BE2C (cell line): ENCODE measurements at regions not wholly inside any gene's neighbourhood (a gene's known extent, or its start where the extent isn't known, plus 50 kb on each side); places are given as distances from the start of the nearest gene placed in this dataset.
"Not testable (repeated sequence)": the region's sequence is repeated elsewhere in the genome, so short reads cannot be mapped to it uniquely, and the experiment has no call there.

Source experiments
- DNase-seq: peaks from one replicate; pipeline ENCODE4 v3.0.0-alpha.2; 2020
- H3K27me3 ChIP-seq: fragments of 250-450 bp; sonication (Bioruptor Pico); 2 replicates; pipeline ENCODE4 v1.5.1; 2020; ENCODE audit warnings: mild to moderate bottlenecking
- H3K36me3 ChIP-seq: fragments of 250-450 bp; sonication (Bioruptor Pico); 2 replicates; pipeline ENCODE4 v1.5.1; 2020; ENCODE audit warnings: mild to moderate bottlenecking
- H3K4me1 ChIP-seq: fragments of 250-450 bp; sonication (Bioruptor Pico); 2 replicates; pipeline ENCODE4 v1.5.1; 2020
- H3K4me3 ChIP-seq: 2 replicates; pipeline ENCODE4 v1.5.1; 2011; ENCODE audit warnings: low read depth, low read length
- H3K9me3 ChIP-seq: fragments of 250-450 bp; sonication (Bioruptor Pico); 2 replicates; pipeline ENCODE4 v1.5.1; 2020
- TF ChIP-seq, protein P1 (sequence below): IDR thresholded peaks from 2 replicates; pipeline ENCODE4 v1.5.1; 2012; ENCODE audit warnings: mild to moderate bottlenecking, low read depth, low read length

DNA sequence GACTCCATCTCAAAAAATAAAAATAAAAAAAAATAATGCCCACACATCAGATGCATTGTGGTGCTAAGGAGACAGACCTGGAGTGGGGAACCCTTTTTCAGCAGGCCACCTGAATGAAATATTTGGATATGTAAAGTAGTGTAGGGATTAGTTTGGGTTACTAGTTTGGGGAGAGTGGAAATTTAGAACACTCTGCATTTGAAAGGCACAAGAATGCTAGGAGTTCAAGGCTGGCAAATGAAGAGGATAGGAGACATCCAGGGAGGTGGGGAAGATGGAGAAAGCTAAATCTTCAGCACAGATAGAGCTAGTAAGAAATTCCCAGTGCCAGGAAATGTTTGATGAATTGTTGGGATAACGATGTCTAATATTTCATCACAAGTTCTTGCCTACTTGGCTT is 298.3 kb upstream of the ERCC4 start:
- H3K27me3 ChIP-seq, result no peaks in the 10 kb centered on the region
- H3K4me1 ChIP-seq, result no peaks in the 10 kb centered on the region
- TF ChIP-seq, protein P1, sequence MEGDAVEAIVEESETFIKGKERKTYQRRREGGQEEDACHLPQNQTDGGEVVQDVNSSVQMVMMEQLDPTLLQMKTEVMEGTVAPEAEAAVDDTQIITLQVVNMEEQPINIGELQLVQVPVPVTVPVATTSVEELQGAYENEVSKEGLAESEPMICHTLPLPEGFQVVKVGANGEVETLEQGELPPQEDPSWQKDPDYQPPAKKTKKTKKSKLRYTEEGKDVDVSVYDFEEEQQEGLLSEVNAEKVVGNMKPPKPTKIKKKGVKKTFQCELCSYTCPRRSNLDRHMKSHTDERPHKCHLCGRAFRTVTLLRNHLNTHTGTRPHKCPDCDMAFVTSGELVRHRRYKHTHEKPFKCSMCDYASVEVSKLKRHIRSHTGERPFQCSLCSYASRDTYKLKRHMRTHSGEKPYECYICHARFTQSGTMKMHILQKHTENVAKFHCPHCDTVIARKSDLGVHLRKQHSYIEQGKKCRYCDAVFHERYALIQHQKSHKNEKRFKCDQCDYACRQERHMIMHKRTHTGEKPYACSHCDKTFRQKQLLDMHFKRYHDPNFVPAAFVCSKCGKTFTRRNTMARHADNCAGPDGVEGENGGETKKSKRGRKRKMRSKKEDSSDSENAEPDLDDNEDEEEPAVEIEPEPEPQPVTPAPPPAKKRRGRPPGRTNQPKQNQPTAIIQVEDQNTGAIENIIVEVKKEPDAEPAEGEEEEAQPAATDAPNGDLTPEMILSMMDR, result no peak
- H3K36me3 ChIP-seq, result no peaks in the 10 kb centered on the region
- no peak for DNase-seq
- no peaks in the 10 kb centered on the region for H3K9me3 ChIP-seq
- no peak overlapping the region for H3K4me3 ChIP-seq

GRCh38 chr16:13628156-13628555 is 291.8 kb upstream of the ERCC4 start:
- Histone ChIP-seq H3K36me3 (no peaks in the 10 kb centered on the region), H3K9me3 (no peaks in the 10 kb centered on the region), H3K27me3 (no peaks in the 10 kb centered on the region), H3K4me3 (no peak overlapping the region), H3K4me1 (no peaks in the 10 kb centered on the region)
- TF ChIP-seq, protein P1, result no peak
- DNase-seq, result no peak

GRCh38 chr16:13629704-13630103 is 290.2 kb upstream of the ERCC4 start:
- TF ChIP-seq, protein P1, result no peak
- no peaks in the 10 kb centered on the region for H3K27me3 ChIP-seq
- no peak overlapping the region for H3K4me3 ChIP-seq
- DNase-seq, result no peak
- H3K9me3 ChIP-seq, result no peaks in the 10 kb centered on the region
- H3K4me1 ChIP-seq, result no peaks in the 10 kb centered on the region
- no peaks in the 10 kb centered on the region for H3K36me3 ChIP-seq

- DNase-seq, result no peak
- Histone ChIP-seq H3K36me3 (no peaks in the 10 kb centered on the region), H3K27me3 (no peaks in the 10 kb centered on the region), H3K9me3 (no peaks in the 10 kb centered on the region), H3K4me1 (no peaks in the 10 kb centered on the region), H3K4me3 (no peak overlapping the region)
- TF ChIP-seq, protein P1, result no peak
Observed at GRCh38 chr16:13630374-13630773, 289.6 kb upstream of the ERCC4 start.

- H3K4me1 ChIP-seq, result no peaks in the 10 kb centered on the region
- DNase-seq, result no peak
- no peaks in the 10 kb centered on the region for H3K36me3 ChIP-seq
- H3K27me3 ChIP-seq, result no peaks in the 10 kb centered on the region
- H3K4me3 ChIP-seq, result no peak overlapping the region
- no peaks in the 10 kb centered on the region for H3K9me3 ChIP-seq
- TF ChIP-seq, protein P1, result no peak
Observed at GRCh38 chr16:13631213-13631767, 288.7 kb upstream of the ERCC4 start.

DNA sequence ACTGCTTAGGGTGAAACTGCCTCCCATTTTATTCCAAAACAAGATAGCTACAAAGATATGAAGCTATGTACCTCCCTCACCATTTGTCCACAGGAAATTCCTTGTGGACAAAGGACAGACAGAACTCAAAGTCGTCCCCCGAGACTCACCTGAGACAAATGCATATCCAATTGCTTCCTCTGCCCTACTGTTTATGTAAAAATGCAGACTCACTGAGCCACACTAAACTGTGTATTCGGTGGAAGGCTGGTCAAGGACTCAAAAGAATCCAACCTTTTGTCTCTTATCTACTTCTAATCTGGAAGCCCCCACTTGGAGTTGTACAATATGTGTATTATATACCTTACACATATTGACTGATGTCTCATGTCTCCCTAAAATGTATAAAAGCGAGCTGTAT is 288.0 kb upstream of the ERCC4 start:
- Histone ChIP-seq H3K27me3 (no peaks in the 10 kb centered on the region), H3K4me1 (no peaks in the 10 kb centered on the region), H3K36me3 (no peaks in the 10 kb centered on the region), H3K4me3 (no peak overlapping the region), H3K9me3 (no peaks in the 10 kb centered on the region)
- DNase-seq, result no peak
- TF ChIP-seq, protein P1, result no peak

GRCh38 chr16:13632504-13632903 is 287.4 kb upstream of the ERCC4 start:
- not testable (repeated sequence) for DNase-seq, H3K4me3 ChIP-seq, H3K36me3 ChIP-seq, H3K9me3 ChIP-seq, H3K27me3 ChIP-seq, H3K4me1 ChIP-seq
